ENCODE measurements at regions not wholly inside any gene's neighbourhood (a gene's known extent, or its start where the extent isn't known, plus 50 kb on each side); places are given as distances from the start of the nearest gene placed in this dataset.

GRCh38 chr14:96627386-96627785 lies 125.2 kb downstream of the PAPOLA start:
- TF ChIP-seq POLR2A (IDR thresholded peaks at IDR 0.05; ENCODE audit: low read depth, low read length) (no peak), POLR2AphosphoS5 (IDR thresholded peaks at IDR 0.05; ENCODE audit: low read depth, low read length) (no peak)

Data from GM12891 (cell line).